Adrenal gland (tissue), 9 donors: ENCODE measurements at regions not wholly inside any gene's neighbourhood (a gene's known extent, or its start where the extent isn't known, plus 50 kb on each side); places are given as distances from the start of the nearest gene placed in this dataset.

ENCODE experiments used
- DNase-seq, 7 donors: peaks; one replicate each; pipeline ENCODE4 v3.0.0-alpha.2; 2019 to 2020
- H3K27ac ChIP-seq, 5 donors: fragments of 200-600 bp; sonication (generic) in 4 of 5; 1 replicate in 3 of 5; 2 replicates in 2 of 5; pipeline versions ENCODE4 v1.5.1 to v1.8.0; 2016 to 2020; ENCODE audit warnings: mild to moderate bottlenecking in 1 of 5
- H3K27me3 ChIP-seq: fragments of 200-600 bp; 2 replicates; pipeline ENCODE4 v1.8.0; 2021
- H3K36me3 ChIP-seq, 2 donors: fragments of 200-600 bp; replicated peaks in 1 of 2; 1 replicate in 1 of 2; 2 replicates in 1 of 2; pipeline versions ENCODE4 v1.5.1 to v1.8.0; 2018 to 2022
- H3K4me1 ChIP-seq, 2 donors: fragments of 200-600 bp; replicated peaks in 1 of 2; 1 replicate in 1 of 2; 2 replicates in 1 of 2; pipeline versions ENCODE4 v1.5.1 to v1.8.0; 2018 to 2021
- H3K4me3 ChIP-seq, 4 donors: fragments of 200-600 bp; sonication (generic) in 3 of 4; one replicate each; pipeline ENCODE4 v1.5.1; 2016 to 2018
- H3K9me3 ChIP-seq, 3 donors: fragments of 200-600 bp; sonication (generic) in 1 of 3; replicated peaks in 1 of 3; 1 replicate in 2 of 3; 2 replicates in 1 of 3; pipeline versions ENCODE4 v1.5.1 to v1.8.0; 2016 to 2021
- POLR2A ChIP-seq, 2 donors: fragments of 450-650 bp; IDR thresholded peaks; one replicate each; pipeline ENCODE4 v1.6.1; 2017; ENCODE audit warnings: antibody characterized with exemption in 2 of 2, mild to moderate bottlenecking in 2 of 2, moderate library complexity in 1 of 2
- whole genome bisulfite sequencing, 4 donors: extraction: QIAGEN DNeasy Blood & Tissue Kit in 2 of 4; methylation state at CpG; one replicate each; pipeline versions ENCODE4 v1.1.5 to v1.1.7; 2013 to 2017; 5-methylcytosine and 5-hydroxymethylcytosine counted together
- intact Hi-C, 2 donors: fragments of 100-400 bp; cut with DNase I; formaldehyde crosslinking; loops; one replicate each; pipeline versions ENCODE4 v1.14.1 to v1.15.0; 2022 to 2023
- TF ChIP-seq, protein P1 (sequence below), 6 experiments: fragments of 450-650 bp in 4 of 6; fragments of 200-600 bp in 2 of 6; sonication (generic) in 1 of 6; IDR thresholded peaks; 1 replicate in 5 of 6; 2 replicates in 1 of 6; pipeline versions ENCODE4 v1.5.1 to v1.8.0; 2016 to 2021; ENCODE audit warnings: antibody characterized with exemption in 6 of 6, mild to moderate bottlenecking in 2 of 6, moderate library complexity in 1 of 6
- donor health status: healthy with polysubstance abuse.
- donor health status: Bipolar disorder and iron deficiency.
- donor health status: DM: yes; HTN: yes; CAD: no.
- donor health status: DM: no; HTN: no; CAD: no.
- donor health status: DM: no; HTN: no; CAD: no.

DNA sequence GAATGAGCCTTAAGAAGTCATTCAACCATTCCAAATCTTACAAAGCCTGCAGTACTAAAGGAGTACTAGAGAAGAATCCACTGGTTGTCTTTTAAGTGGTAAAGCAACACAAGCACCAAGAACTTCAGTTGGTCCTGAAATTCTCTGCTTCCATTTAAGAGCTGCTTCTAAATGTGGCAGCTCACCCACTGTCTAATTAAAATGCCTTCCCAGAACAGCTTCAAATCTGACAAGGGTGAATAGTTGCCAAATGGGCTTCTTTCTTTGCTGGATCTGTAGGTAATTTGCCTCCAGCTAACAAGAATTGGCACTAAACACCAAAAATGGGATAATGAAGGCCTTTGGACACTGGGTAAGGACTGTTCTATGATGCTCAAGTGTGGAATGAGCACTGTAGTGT lies 72.2 kb upstream of the NAP1L1 start:
- H3K36me3 ChIP-seq: no peaks in the 10 kb centered on the region
- H3K4me3 ChIP-seq: no peak overlapping the region
- no peak overlapping the region for H3K27ac ChIP-seq
- intact Hi-C loops: no loop called here
- no peaks in the 10 kb centered on the region for H3K27me3 ChIP-seq
- no peak for DNase-seq
- TF ChIP-seq, protein P1, sequence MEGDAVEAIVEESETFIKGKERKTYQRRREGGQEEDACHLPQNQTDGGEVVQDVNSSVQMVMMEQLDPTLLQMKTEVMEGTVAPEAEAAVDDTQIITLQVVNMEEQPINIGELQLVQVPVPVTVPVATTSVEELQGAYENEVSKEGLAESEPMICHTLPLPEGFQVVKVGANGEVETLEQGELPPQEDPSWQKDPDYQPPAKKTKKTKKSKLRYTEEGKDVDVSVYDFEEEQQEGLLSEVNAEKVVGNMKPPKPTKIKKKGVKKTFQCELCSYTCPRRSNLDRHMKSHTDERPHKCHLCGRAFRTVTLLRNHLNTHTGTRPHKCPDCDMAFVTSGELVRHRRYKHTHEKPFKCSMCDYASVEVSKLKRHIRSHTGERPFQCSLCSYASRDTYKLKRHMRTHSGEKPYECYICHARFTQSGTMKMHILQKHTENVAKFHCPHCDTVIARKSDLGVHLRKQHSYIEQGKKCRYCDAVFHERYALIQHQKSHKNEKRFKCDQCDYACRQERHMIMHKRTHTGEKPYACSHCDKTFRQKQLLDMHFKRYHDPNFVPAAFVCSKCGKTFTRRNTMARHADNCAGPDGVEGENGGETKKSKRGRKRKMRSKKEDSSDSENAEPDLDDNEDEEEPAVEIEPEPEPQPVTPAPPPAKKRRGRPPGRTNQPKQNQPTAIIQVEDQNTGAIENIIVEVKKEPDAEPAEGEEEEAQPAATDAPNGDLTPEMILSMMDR (IDR thresholded peaks at IDR 0.05): no peak
- TF ChIP-seq POLR2A (IDR thresholded peaks at IDR 0.05): no peak
- peaks cover 0 to 7% of the 10 kb centered on the region in 2 donors for H3K4me1 ChIP-seq
- no peaks in the 10 kb centered on the region for H3K9me3 ChIP-seq

DNA sequence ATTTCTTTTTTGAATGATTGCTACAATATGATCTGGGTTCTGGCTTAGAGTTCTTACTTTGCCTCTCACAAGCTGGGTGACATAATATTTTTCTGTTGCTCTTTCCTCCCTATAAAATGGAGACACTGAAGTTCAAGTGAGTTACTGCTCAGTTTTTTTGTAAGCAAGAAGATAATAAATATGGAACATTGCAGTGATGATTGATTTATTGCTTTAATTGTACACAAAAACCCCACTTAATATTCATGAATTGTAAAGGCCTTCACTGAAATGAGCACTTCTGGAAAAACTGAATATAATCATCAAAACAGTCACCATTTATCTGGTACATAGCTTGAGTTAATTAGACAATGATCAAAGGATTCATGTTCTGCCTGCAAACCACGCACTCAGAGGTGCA lies 71.8 kb upstream of the NAP1L1 start:
- WGBS, 4 donors: 90 to 96% (median 94%) methylated on average over 1 of the region's 1 CpG
- H3K36me3 ChIP-seq: no peaks in the 10 kb centered on the region
- DNase-seq: no peak

DNA sequence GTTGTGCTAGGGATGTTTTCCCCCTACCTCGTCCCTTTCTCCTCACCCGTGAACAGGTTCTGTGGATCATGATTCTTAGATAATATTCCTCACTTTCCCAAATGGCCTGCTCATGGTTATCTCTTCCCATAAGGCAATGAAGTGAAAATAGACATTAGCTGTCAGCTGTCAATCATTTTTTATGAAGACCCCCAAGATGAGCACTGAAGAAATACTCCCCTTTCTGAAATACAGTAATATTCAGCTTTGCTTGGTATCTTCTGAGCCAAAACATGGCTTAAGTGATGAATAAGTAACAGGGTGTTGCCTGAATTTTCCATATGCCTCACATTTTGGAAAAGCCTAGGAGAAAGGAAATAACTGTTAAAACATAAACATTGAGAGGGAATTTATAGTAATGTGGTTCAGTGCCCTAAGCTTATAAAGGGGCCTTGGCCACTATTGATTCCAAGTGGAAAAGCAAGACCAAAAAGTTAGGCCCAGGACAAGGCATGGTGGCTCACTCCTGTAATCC lies 70.7 kb upstream of the NAP1L1 start:
- H3K27me3 ChIP-seq: no peaks in the 10 kb centered on the region
- no peak for TF ChIP-seq POLR2A (IDR thresholded peaks at IDR 0.05)
- TF ChIP-seq, protein P1 (IDR thresholded peaks at IDR 0.05): no peak
- intact Hi-C loops: no loop called here
- H3K27ac ChIP-seq: no peak overlapping the region
- H3K4me3 ChIP-seq: no peak overlapping the region
- no peaks in the 10 kb centered on the region for H3K9me3 ChIP-seq
- peaks cover 0 to 7% of the 10 kb centered on the region in 2 donors for H3K4me1 ChIP-seq
- H3K36me3 ChIP-seq: no peaks in the 10 kb centered on the region
- no peak for DNase-seq
- WGBS, 4 donors: 93 to 98% (median 96%) methylated on average over 2 of the region's 2 CpGs

More for the DNA sequence above, 71.8 kb upstream of the NAP1L1 start:
- H3K4me3 ChIP-seq: no peak overlapping the region
- TF ChIP-seq, protein P1 (IDR thresholded peaks at IDR 0.05): no peak
- no peak for TF ChIP-seq POLR2A (IDR thresholded peaks at IDR 0.05)
- peaks cover 0 to 7% of the 10 kb centered on the region in 2 donors for H3K4me1 ChIP-seq
- no peaks in the 10 kb centered on the region for H3K27me3 ChIP-seq
- no peaks in the 10 kb centered on the region for H3K9me3 ChIP-seq
- H3K27ac ChIP-seq: no peak overlapping the region
- intact Hi-C loops: no loop called here

DNA sequence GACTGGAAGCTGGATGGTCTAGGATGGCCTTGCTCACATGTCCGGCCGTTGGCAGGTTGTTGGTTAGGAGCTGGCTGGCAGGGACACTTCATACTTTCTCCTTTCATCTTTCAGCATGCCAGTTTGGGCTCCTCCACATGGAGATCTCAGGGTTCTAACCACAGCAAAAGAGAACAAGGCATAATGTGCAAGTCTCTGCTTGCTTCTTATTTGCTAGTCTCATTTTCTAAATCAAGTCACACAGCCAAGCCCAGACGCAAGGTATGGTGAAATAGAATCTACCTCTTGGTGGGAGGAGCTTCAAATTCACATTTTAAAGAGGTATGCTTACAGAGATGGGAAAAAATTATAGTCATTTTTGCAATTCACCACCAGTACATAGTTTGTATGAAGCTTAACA lies 69.1 kb upstream of the NAP1L1 start:
- intact Hi-C loops: no loop called here
- Histone ChIP-seq H3K4me3 (no peak overlapping the region), H3K4me1 (peaks cover 0 to 5% of the 10 kb centered on the region in 2 donors), H3K27me3 (no peaks in the 10 kb centered on the region), H3K9me3 (no peaks in the 10 kb centered on the region), H3K27ac (no peak overlapping the region), H3K36me3 (no peaks in the 10 kb centered on the region)
- DNase-seq: no peak
- WGBS, 4 donors: 54 to 67% (median 65%) methylated on average over 3 of the region's 3 CpGs
- TF ChIP-seq, protein P1 (IDR thresholded peaks at IDR 0.05): no peak
- no peak for TF ChIP-seq POLR2A (IDR thresholded peaks at IDR 0.05)
